Neutrophil (primary cell): ENCODE measurements at regions not wholly inside any gene's neighbourhood (a gene's known extent, or its start where the extent isn't known, plus 50 kb on each side); places are given as distances from the start of the nearest gene placed in this dataset.

Source experiments
- H3K27ac ChIP-seq: fragments of 200-600 bp; sonication (generic); 2 replicates; pipeline ENCODE4 v1.5.1; 2016; ENCODE audit warnings: mild to moderate bottlenecking, moderate library complexity
- H3K27me3 ChIP-seq: fragments of 200-600 bp; sonication (generic); 2 replicates; pipeline ENCODE4 v1.6.0; 2016; ENCODE audit warnings: mild to moderate bottlenecking
- H3K36me3 ChIP-seq: fragments of 200-600 bp; sonication (generic); 2 replicates; pipeline ENCODE4 v1.5.1; 2017
- H3K4me1 ChIP-seq, 2 experiments: fragments of 200-600 bp in 1 of 2; sonication (generic) in 1 of 2; 1 replicate in 1 of 2; 2 replicates in 1 of 2; pipeline versions ENCODE4 v1.5.1 to v1.6.1; 2013 to 2016; ENCODE audit warnings: low read depth in 1 of 2, low read length in 1 of 2, mild to moderate bottlenecking in 1 of 2, moderate library complexity in 1 of 2; ENCODE audit not compliant: control insufficient read depth in 1 of 2, insufficient read depth in 1 of 2
- H3K4me3 ChIP-seq, 2 experiments: fragments of 200-600 bp in 1 of 2; sonication (generic) in 1 of 2; 1 replicate in 1 of 2; 2 replicates in 1 of 2; pipeline ENCODE4 v1.5.1; 2013 to 2016; ENCODE audit warnings: low read depth in 1 of 2, low read length in 1 of 2, mild to moderate bottlenecking in 1 of 2, moderate library complexity in 1 of 2
- H3K9me3 ChIP-seq: fragments of 200-600 bp; sonication (generic); 2 replicates; pipeline ENCODE4 v1.5.1; 2016
- TF ChIP-seq, protein P1 (sequence below): fragments of 200-600 bp; sonication (generic); IDR thresholded peaks from 2 replicates; pipeline ENCODE4 v1.5.1; 2016; ENCODE audit warnings: antibody characterized with exemption

DNA sequence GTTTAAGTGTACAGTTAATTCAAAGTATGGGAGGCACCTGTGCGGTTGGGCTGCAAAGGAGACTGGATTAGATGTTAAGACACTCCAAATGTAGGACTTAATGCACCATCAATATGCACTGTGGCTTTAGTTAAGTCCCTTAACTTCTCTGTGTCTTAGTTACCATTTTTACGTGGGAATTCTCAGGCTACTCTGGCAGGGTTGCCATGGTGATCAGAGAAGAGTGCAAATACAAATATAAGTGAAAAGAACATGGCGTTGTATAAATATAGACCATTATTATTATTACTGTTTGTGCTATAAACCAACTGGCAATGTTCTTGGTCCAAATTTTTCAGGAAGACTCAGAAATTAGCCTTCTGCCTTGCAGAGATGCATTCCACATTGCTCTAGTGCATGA lies 595.6 kb downstream of the NPHP4 start:
- H3K4me3 ChIP-seq = no peak overlapping the region
- no peaks in the 10 kb centered on the region for H3K27me3 ChIP-seq
- no peaks in the 10 kb centered on the region for H3K9me3 ChIP-seq
- no peaks in the 10 kb centered on the region for H3K36me3 ChIP-seq
- no peaks in the 10 kb centered on the region for H3K4me1 ChIP-seq
- H3K27ac ChIP-seq = no peak overlapping the region
- TF ChIP-seq, protein P1, sequence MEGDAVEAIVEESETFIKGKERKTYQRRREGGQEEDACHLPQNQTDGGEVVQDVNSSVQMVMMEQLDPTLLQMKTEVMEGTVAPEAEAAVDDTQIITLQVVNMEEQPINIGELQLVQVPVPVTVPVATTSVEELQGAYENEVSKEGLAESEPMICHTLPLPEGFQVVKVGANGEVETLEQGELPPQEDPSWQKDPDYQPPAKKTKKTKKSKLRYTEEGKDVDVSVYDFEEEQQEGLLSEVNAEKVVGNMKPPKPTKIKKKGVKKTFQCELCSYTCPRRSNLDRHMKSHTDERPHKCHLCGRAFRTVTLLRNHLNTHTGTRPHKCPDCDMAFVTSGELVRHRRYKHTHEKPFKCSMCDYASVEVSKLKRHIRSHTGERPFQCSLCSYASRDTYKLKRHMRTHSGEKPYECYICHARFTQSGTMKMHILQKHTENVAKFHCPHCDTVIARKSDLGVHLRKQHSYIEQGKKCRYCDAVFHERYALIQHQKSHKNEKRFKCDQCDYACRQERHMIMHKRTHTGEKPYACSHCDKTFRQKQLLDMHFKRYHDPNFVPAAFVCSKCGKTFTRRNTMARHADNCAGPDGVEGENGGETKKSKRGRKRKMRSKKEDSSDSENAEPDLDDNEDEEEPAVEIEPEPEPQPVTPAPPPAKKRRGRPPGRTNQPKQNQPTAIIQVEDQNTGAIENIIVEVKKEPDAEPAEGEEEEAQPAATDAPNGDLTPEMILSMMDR = no peak

- Histone ChIP-seq H3K4me3 (no peak overlapping the region), H3K36me3 (no peaks in the 10 kb centered on the region), H3K4me1 (no peaks in the 10 kb centered on the region), H3K27ac (no peak overlapping the region), H3K9me3 (no peaks in the 10 kb centered on the region), H3K27me3 (no peaks in the 10 kb centered on the region)
- TF ChIP-seq, protein P1 = no peak
Measured at GRCh38 chr1:5394111-5394510, 598.1 kb downstream of the NPHP4 start.

DNA sequence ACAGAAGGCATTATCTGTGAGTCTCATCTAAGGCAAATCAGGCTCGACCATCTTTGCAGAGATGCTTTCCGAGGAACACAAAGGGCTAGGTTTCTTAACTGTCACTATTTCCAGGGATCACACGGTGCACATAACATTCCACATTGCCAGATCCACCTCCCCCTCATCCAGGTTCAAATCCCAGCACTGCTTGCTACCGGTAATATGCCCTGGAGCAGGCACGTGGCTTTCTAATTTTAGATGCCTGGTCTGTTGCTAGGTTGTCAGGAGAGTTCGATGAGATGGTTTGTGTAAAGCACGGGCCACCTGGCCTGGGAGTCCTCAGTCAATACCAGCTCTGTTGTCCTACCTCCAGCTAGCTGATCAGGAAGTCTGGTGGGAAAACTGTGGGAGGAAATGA lies 598.6 kb downstream of the NPHP4 start:
- Histone ChIP-seq H3K9me3 (no peaks in the 10 kb centered on the region), H3K36me3 (no peaks in the 10 kb centered on the region), H3K4me1 (no peaks in the 10 kb centered on the region), H3K27me3 (no peaks in the 10 kb centered on the region), H3K27ac (no peak overlapping the region), H3K4me3 (no peak overlapping the region)
- TF ChIP-seq, protein P1 = no peak

GRCh38 chr1:5393146-5393545 lies 599.1 kb downstream of the NPHP4 start:
- Histone ChIP-seq H3K4me1 (no peaks in the 10 kb centered on the region), H3K27ac (no peak overlapping the region), H3K36me3 (no peaks in the 10 kb centered on the region), H3K27me3 (no peaks in the 10 kb centered on the region), H3K4me3 (no peak overlapping the region), H3K9me3 (no peaks in the 10 kb centered on the region)
- TF ChIP-seq, protein P1 = no peak

DNA sequence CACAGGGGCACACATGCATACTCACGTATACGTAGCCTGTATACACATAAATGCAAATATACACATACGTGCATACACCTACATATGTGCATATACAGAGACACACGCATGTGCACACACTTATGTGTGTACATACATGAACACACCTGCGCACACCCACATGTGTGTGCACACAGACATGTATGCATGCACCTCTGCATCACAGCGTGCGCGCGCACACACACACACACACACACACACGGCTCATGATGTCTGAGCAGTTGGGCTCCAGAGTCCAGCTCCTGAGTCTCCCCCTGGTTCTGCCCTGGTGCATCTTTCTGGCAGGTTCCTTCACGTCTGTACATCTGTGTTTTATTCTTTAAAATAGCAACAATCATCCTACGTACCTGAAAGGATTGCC lies 600.5 kb downstream of the NPHP4 start:
- TF ChIP-seq, protein P1 = no peak
- Histone ChIP-seq H3K4me3 (no peak overlapping the region), H3K27me3 (no peaks in the 10 kb centered on the region), H3K36me3 (no peaks in the 10 kb centered on the region), H3K4me1 (no peaks in the 10 kb centered on the region), H3K9me3 (no peaks in the 10 kb centered on the region), H3K27ac (no peak overlapping the region)

GRCh38 chr1:5390504-5390903 lies 601.7 kb downstream of the NPHP4 start:
- Histone ChIP-seq H3K27me3 (no peaks in the 10 kb centered on the region), H3K4me3 (no peak overlapping the region), H3K27ac (no peak overlapping the region), H3K9me3 (no peaks in the 10 kb centered on the region), H3K36me3 (no peaks in the 10 kb centered on the region), H3K4me1 (no peaks in the 10 kb centered on the region)
- TF ChIP-seq, protein P1 = no peak
